HG02642 (cell line): ENCODE measurements at regions not wholly inside any gene's neighbourhood (a gene's known extent, or its start where the extent isn't known, plus 50 kb on each side); places are given as distances from the start of the nearest gene placed in this dataset.

Experiments
- ATAC-seq: cut with Tn5 transposase; IDR thresholded peaks from one replicate; pipeline ENCODE4 v1.9.1; 2021; ENCODE audit warnings: mild to moderate bottlenecking; ENCODE audit not compliant: unreplicated experiment, poor library complexity

- ATAC-seq, result no peak
These were observed 98.9 kb upstream of the NTRK2 start for GRCh38 chr9:84570482-84571154.

- ATAC-seq, result no peak
These were observed 96.4 kb upstream of the NTRK2 start for GRCh38 chr9:84573083-84573482.

GRCh38 chr9:84575705-84576104 lies 93.8 kb upstream of the NTRK2 start:
- ATAC-seq, result no peak

GRCh38 chr9:84583866-84584265 lies 85.7 kb upstream of the NTRK2 start:
- no peak for ATAC-seq

GRCh38 chr9:84586662-84587061 lies 82.9 kb upstream of the NTRK2 start:
- no peak for ATAC-seq

- ATAC-seq, result no peak
These were observed 82.4 kb upstream of the NTRK2 start for GRCh38 chr9:84587153-84587552.

GRCh38 chr9:84589542-84589941 lies 80.0 kb upstream of the NTRK2 start:
- ATAC-seq, result no peak

- no peak for ATAC-seq
These were observed 78.8 kb upstream of the NTRK2 start for GRCh38 chr9:84590706-84591105.

- no peak for ATAC-seq
These were observed 76.6 kb upstream of the NTRK2 start for GRCh38 chr9:84592918-84593317.

GRCh38 chr9:84593352-84593751 lies 76.2 kb upstream of the NTRK2 start:
- ATAC-seq, result no peak

- peak; percentile 91 for ATAC-seq
These were observed 72.4 kb upstream of the NTRK2 start for GRCh38 chr9:84597131-84597530.

GRCh38 chr9:84598921-84599636 lies 70.5 kb upstream of the NTRK2 start:
- no peak for ATAC-seq

GRCh38 chr9:84600739-84601138 lies 68.8 kb upstream of the NTRK2 start:
- ATAC-seq, result no peak

- no peak for ATAC-seq
These were observed 65.3 kb upstream of the NTRK2 start for GRCh38 chr9:84604223-84604622.

- no peak for ATAC-seq
These were observed 59.8 kb upstream of the NTRK2 start for GRCh38 chr9:84609779-84610178.

GRCh38 chr9:84613431-84613830 lies 56.1 kb upstream of the NTRK2 start:
- no peak for ATAC-seq

- no peak for ATAC-seq
These were observed 54.0 kb upstream of the NTRK2 start for GRCh38 chr9:84615544-84615943.

GRCh38 chr9:84617411-84618029 lies 52.0 kb upstream of the NTRK2 start:
- no peak for ATAC-seq
